Prostate gland (tissue), 2 donors: ENCODE measurements at regions not wholly inside any gene's neighbourhood (a gene's known extent, or its start where the extent isn't known, plus 50 kb on each side); places are given as distances from the start of the nearest gene placed in this dataset.

Source experiments
- POLR2A ChIP-seq: fragments of 450-650 bp; IDR thresholded peaks from one replicate; pipeline ENCODE4 v1.6.1; 2016; ENCODE audit warnings: antibody characterized with exemption, mild to moderate bottlenecking
- POLR2AphosphoS5 ChIP-seq: sonication (generic); formaldehyde crosslinking; IDR thresholded peaks from one replicate; pipeline ENCODE4 v1.6.1; 2017; ENCODE audit warnings: antibody characterized with exemption
- TF ChIP-seq, protein P1 (sequence below), 4 experiments: fragments of 200-600 bp in 2 of 4; fragments of 450-650 bp in 2 of 4; sonication (generic) in 2 of 4; IDR thresholded peaks; 1 replicate in 3 of 4; 2 replicates in 1 of 4; pipeline ENCODE4 v1.5.1; 2016 to 2019; ENCODE audit warnings: antibody characterized with exemption in 4 of 4, mild to moderate bottlenecking in 2 of 4, moderate library complexity in 2 of 4

GRCh38 chr5:66542711-66543110, 53.5 kb upstream of the MAST4 start:
- TF ChIP-seq, protein P1, sequence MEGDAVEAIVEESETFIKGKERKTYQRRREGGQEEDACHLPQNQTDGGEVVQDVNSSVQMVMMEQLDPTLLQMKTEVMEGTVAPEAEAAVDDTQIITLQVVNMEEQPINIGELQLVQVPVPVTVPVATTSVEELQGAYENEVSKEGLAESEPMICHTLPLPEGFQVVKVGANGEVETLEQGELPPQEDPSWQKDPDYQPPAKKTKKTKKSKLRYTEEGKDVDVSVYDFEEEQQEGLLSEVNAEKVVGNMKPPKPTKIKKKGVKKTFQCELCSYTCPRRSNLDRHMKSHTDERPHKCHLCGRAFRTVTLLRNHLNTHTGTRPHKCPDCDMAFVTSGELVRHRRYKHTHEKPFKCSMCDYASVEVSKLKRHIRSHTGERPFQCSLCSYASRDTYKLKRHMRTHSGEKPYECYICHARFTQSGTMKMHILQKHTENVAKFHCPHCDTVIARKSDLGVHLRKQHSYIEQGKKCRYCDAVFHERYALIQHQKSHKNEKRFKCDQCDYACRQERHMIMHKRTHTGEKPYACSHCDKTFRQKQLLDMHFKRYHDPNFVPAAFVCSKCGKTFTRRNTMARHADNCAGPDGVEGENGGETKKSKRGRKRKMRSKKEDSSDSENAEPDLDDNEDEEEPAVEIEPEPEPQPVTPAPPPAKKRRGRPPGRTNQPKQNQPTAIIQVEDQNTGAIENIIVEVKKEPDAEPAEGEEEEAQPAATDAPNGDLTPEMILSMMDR (IDR thresholded peaks at IDR 0.05), result no peak
- TF ChIP-seq POLR2AphosphoS5 (no peak), POLR2A (no peak)
